ENCODE measurements at regions not wholly inside any gene's neighbourhood (a gene's known extent, or its start where the extent isn't known, plus 50 kb on each side); places are given as distances from the start of the nearest gene placed in this dataset.
"Not testable (repeated sequence)": the region's sequence is repeated elsewhere in the genome, so short reads cannot be mapped to it uniquely, and the experiment has no call there.

- DNase-seq = not testable (repeated sequence)
Measured at GRCh38 chr13:30054546-30054945, 204.1 kb upstream of the UBL3 start.

- DNase-seq = no peak
Measured at GRCh38 chr13:30053939-30054338, 203.5 kb upstream of the UBL3 start.

- DNase-seq = no peak
Measured at GRCh38 chr13:30052120-30052519, 201.7 kb upstream of the UBL3 start.

GRCh38 chr13:30051531-30052060, 201.2 kb upstream of the UBL3 start:
- DNase-seq = no peak

GRCh38 chr13:30049692-30050091, 199.3 kb upstream of the UBL3 start:
- DNase-seq = no peak

GRCh38 chr13:30047154-30047874, 196.9 kb upstream of the UBL3 start:
- DNase-seq = no peak

GRCh38 chr13:30045916-30046704, 195.7 kb upstream of the UBL3 start:
- DNase-seq = no peak

GRCh38 chr13:30044932-30045331, 194.5 kb upstream of the UBL3 start:
- no peak for DNase-seq

GRCh38 chr13:30043631-30043925, 193.2 kb upstream of the UBL3 start:
- DNase-seq = no peak

GRCh38 chr13:30042891-30043630, 192.6 kb upstream of the UBL3 start:
- DNase-seq = no peak

- DNase-seq = no peak
Measured at GRCh38 chr13:30042272-30042671, 191.9 kb upstream of the UBL3 start.

GRCh38 chr13:30039511-30039911, 189.1 kb upstream of the UBL3 start:
- DNase-seq = no peak

- no peak for DNase-seq
Measured at GRCh38 chr13:30038884-30039283, 188.5 kb upstream of the UBL3 start.

- no peak for DNase-seq
Measured at GRCh38 chr13:30037766-30038165, 187.3 kb upstream of the UBL3 start.

- no peak for DNase-seq
Measured at GRCh38 chr13:30037306-30037705, 186.9 kb upstream of the UBL3 start.

- DNase-seq = no peak
Measured at GRCh38 chr13:30034458-30034795, 184.0 kb upstream of the UBL3 start.

- no peak for DNase-seq
Measured at GRCh38 chr13:30033681-30034457, 183.5 kb upstream of the UBL3 start.

- no peak for DNase-seq
Measured at GRCh38 chr13:30032263-30032662, 181.8 kb upstream of the UBL3 start.

GRCh38 chr13:30031488-30031887, 181.1 kb upstream of the UBL3 start:
- no peak for DNase-seq

- no peak for DNase-seq
Measured at GRCh38 chr13:30030141-30030750, 179.8 kb upstream of the UBL3 start.

GRCh38 chr13:30027569-30028455, 177.4 kb upstream of the UBL3 start:
- DNase-seq = no peak

GRCh38 chr13:30026909-30027308, 176.5 kb upstream of the UBL3 start:
- no peak for DNase-seq

All from NCI-H446 treated with DMSO at 0.1 percent for 48 hours (cell line).